Breast epithelium (tissue), 4 donors: ENCODE measurements at regions not wholly inside any gene's neighbourhood (a gene's known extent, or its start where the extent isn't known, plus 50 kb on each side); places are given as distances from the start of the nearest gene placed in this dataset.

Experiments used
- DNase-seq, 2 donors: peaks; one replicate each; pipeline ENCODE4 v3.0.0-alpha.2; 2019; ENCODE audit warnings: low spot score in 2 of 2
- H3K27ac ChIP-seq, 2 donors: fragments of 200-600 bp; sonication (generic) in 1 of 2; one replicate each; pipeline ENCODE4 v1.5.1; 2016 to 2019; ENCODE audit warnings: mild to moderate bottlenecking in 1 of 2
- H3K27me3 ChIP-seq, 2 donors: fragments of 200-600 bp; sonication (generic) in 1 of 2; one replicate each; pipeline versions ENCODE4 v1.5.1 to v1.6.0; 2017 to 2019; ENCODE audit warnings: control low read depth in 1 of 2, mild to moderate bottlenecking in 1 of 2
- H3K36me3 ChIP-seq: fragments of 200-600 bp; one replicate; pipeline ENCODE4 v1.5.1; 2019
- H3K4me1 ChIP-seq, 2 donors: fragments of 200-600 bp; sonication (generic); one replicate each; pipeline ENCODE4 v1.5.1; 2016 to 2019; ENCODE audit warnings: control low read depth in 1 of 2
- H3K4me3 ChIP-seq, 3 donors: fragments of 200-600 bp; sonication (generic); 1 replicate in 2 of 3; 2 replicates in 1 of 3; pipeline ENCODE4 v1.5.1; 2016 to 2019; ENCODE audit warnings: mild to moderate bottlenecking in 3 of 3, moderate library complexity in 2 of 3
- H3K9me3 ChIP-seq, 2 donors: fragments of 200-600 bp; sonication (generic) in 1 of 2; one replicate each; pipeline ENCODE4 v1.5.1; 2016 to 2019; ENCODE audit warnings: control low read depth in 1 of 2
- CTCF ChIP-seq, 3 donors: fragments of 450-650 bp; IDR thresholded peaks; one replicate each; pipeline ENCODE4 v1.5.1; 2016 to 2017; ENCODE audit warnings: antibody characterized with exemption in 3 of 3, mild to moderate bottlenecking in 3 of 3, moderate library complexity in 3 of 3
- POLR2A ChIP-seq: fragments of 450-650 bp; IDR thresholded peaks from one replicate; pipeline ENCODE4 v1.6.1; 2016; ENCODE audit warnings: antibody characterized with exemption, mild to moderate bottlenecking, moderate library complexity
- POLR2AphosphoS5 ChIP-seq, 3 donors: sonication (generic); formaldehyde crosslinking; IDR thresholded peaks; one replicate each; pipeline ENCODE4 v1.6.1; 2017; ENCODE audit warnings: antibody characterized with exemption in 3 of 3
- intact Hi-C: fragments of 100-400 bp; cut with DNase I; formaldehyde crosslinking; loops from one replicate; pipeline ENCODE4 v1.15.1; 2023; ENCODE audit warnings: low total_unique reads

GRCh38 chr7:15099074-15099473, 196.5 kb upstream of the DGKB start:
- TF ChIP-seq POLR2AphosphoS5 (IDR thresholded peaks at IDR 0.05) (no peak), CTCF (IDR thresholded peaks at IDR 0.05) (no peak), POLR2A (no peak)
- H3K4me1 ChIP-seq, result no peaks in the 10 kb centered on the region
- no peaks in the 10 kb centered on the region for H3K36me3 ChIP-seq
- no peak overlapping the region for H3K27ac ChIP-seq
- no peaks in the 10 kb centered on the region for H3K9me3 ChIP-seq
- intact Hi-C loops, result no loop called here
- H3K27me3 ChIP-seq, result no peaks in the 10 kb centered on the region
- no peak overlapping the region for H3K4me3 ChIP-seq
- no peak for DNase-seq

GRCh38 chr7:15096853-15097252, 194.3 kb upstream of the DGKB start:
- Histone ChIP-seq H3K27me3 (no peaks in the 10 kb centered on the region), H3K4me3 (no peak overlapping the region), H3K27ac (no peak overlapping the region), H3K36me3 (no peaks in the 10 kb centered on the region), H3K9me3 (no peaks in the 10 kb centered on the region), H3K4me1 (no peaks in the 10 kb centered on the region)
- intact Hi-C loops, result no loop called here
- TF ChIP-seq POLR2AphosphoS5 (IDR thresholded peaks at IDR 0.05), result no peak
- TF ChIP-seq POLR2A, result no peak
- TF ChIP-seq CTCF (IDR thresholded peaks at IDR 0.05), result no peak
- no peak for DNase-seq

GRCh38 chr7:15094989-15095388, 192.4 kb upstream of the DGKB start:
- Histone ChIP-seq H3K27me3 (no peaks in the 10 kb centered on the region), H3K36me3 (no peaks in the 10 kb centered on the region), H3K4me1 (no peaks in the 10 kb centered on the region), H3K4me3 (no peak overlapping the region), H3K27ac (no peak overlapping the region), H3K9me3 (no peaks in the 10 kb centered on the region)
- intact Hi-C loops, result no loop called here
- no peak for DNase-seq
- TF ChIP-seq POLR2AphosphoS5 (IDR thresholded peaks at IDR 0.05), result no peak
- TF ChIP-seq POLR2A, result no peak
- no peak for TF ChIP-seq CTCF (IDR thresholded peaks at IDR 0.05)

- Histone ChIP-seq H3K4me3 (no peak overlapping the region), H3K9me3 (no peaks in the 10 kb centered on the region), H3K27ac (no peak overlapping the region), H3K4me1 (no peaks in the 10 kb centered on the region), H3K27me3 (no peaks in the 10 kb centered on the region), H3K36me3 (no peaks in the 10 kb centered on the region)
- intact Hi-C loops, result no loop called here
- no peak for DNase-seq
- TF ChIP-seq POLR2AphosphoS5 (IDR thresholded peaks at IDR 0.05) (no peak), CTCF (IDR thresholded peaks at IDR 0.05) (no peak), POLR2A (no peak)
Observed at GRCh38 chr7:15087771-15088170, 185.2 kb upstream of the DGKB start.

- no peaks in the 10 kb centered on the region for H3K9me3 ChIP-seq
- TF ChIP-seq POLR2AphosphoS5 (IDR thresholded peaks at IDR 0.05) (no peak), POLR2A (no peak), CTCF (IDR thresholded peaks at IDR 0.05) (no peak)
- no peaks in the 10 kb centered on the region for H3K4me1 ChIP-seq
- no peak for DNase-seq
- H3K36me3 ChIP-seq, result no peaks in the 10 kb centered on the region
- intact Hi-C loops, result no loop called here
- no peak overlapping the region for H3K27ac ChIP-seq
- no peak overlapping the region for H3K4me3 ChIP-seq
- no peaks in the 10 kb centered on the region for H3K27me3 ChIP-seq
Observed at GRCh38 chr7:15086862-15087261, 184.3 kb upstream of the DGKB start.
